Endothelial cell of umbilical vein (primary cell): ENCODE measurements at regions not wholly inside any gene's neighbourhood (a gene's known extent, or its start where the extent isn't known, plus 50 kb on each side); places are given as distances from the start of the nearest gene placed in this dataset.

Source experiments
- FOS ChIP-seq: IDR thresholded peaks from 2 replicates; pipeline ENCODE4 v1.6.1; 2011; ENCODE audit warnings: mild to moderate bottlenecking, low read length, moderate library complexity, borderline replicate concordance; ENCODE audit not compliant: insufficient read depth
- MYC ChIP-seq: IDR thresholded peaks from one replicate; pipeline ENCODE4 v1.6.1; 2011; ENCODE audit warnings: mild to moderate bottlenecking, low read depth, low read length
- POLR2A ChIP-seq: IDR thresholded peaks from 2 replicates; pipeline ENCODE4 v1.6.1; 2012; ENCODE audit warnings: low read depth, mild to moderate bottlenecking, control low read depth, low read length
- TF ChIP-seq, protein P1 (sequence below), 2 donors: IDR thresholded peaks; 1 replicate in 1 of 2; 2 replicates in 1 of 2; pipeline ENCODE4 v1.5.1; 2011; ENCODE audit warnings: low read length in 2 of 2, mild to moderate bottlenecking in 2 of 2, moderate library complexity in 2 of 2, control low read depth in 1 of 2, inconsistent platforms in 1 of 2, low read depth in 1 of 2; ENCODE audit not compliant: insufficient read depth in 1 of 2; ENCODE audit errors: extremely low read depth in 1 of 2

DNA sequence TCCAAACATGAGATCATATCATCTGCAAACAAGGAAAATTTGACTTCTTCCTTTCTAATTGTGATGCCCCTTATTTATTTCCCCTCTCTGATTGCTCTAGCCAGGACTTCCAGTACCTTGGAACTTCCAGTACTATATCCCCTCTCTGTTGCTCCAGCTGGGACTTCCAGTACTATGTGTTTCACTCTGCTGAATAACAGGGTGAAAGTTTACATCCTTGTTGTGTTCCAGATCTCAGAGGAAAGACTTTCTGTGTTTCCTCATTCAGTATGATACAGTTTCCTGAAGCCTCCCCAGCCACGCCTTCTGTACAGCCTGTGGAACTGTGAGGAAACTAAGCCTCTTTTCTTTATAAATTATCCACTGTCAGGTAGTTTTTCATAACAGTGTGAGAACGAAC, 381.3 kb upstream of the FAM47C start:
- TF ChIP-seq, protein P1, sequence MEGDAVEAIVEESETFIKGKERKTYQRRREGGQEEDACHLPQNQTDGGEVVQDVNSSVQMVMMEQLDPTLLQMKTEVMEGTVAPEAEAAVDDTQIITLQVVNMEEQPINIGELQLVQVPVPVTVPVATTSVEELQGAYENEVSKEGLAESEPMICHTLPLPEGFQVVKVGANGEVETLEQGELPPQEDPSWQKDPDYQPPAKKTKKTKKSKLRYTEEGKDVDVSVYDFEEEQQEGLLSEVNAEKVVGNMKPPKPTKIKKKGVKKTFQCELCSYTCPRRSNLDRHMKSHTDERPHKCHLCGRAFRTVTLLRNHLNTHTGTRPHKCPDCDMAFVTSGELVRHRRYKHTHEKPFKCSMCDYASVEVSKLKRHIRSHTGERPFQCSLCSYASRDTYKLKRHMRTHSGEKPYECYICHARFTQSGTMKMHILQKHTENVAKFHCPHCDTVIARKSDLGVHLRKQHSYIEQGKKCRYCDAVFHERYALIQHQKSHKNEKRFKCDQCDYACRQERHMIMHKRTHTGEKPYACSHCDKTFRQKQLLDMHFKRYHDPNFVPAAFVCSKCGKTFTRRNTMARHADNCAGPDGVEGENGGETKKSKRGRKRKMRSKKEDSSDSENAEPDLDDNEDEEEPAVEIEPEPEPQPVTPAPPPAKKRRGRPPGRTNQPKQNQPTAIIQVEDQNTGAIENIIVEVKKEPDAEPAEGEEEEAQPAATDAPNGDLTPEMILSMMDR (IDR thresholded peaks at IDR 0.05; ENCODE audit: extremely low read depth in 1 of 2, insufficient read depth in 1 of 2, low read depth in 1 of 2, low read length in 2 of 2): no peak
- TF ChIP-seq MYC (no peak), FOS (no peak), POLR2A (no peak)
